ENCODE measurements at regions not wholly inside any gene's neighbourhood (a gene's known extent, or its start where the extent isn't known, plus 50 kb on each side); places are given as distances from the start of the nearest gene placed in this dataset.
"Not testable (repeated sequence)": the region's sequence is repeated elsewhere in the genome, so short reads cannot be mapped to it uniquely, and the experiment has no call there.

DNA sequence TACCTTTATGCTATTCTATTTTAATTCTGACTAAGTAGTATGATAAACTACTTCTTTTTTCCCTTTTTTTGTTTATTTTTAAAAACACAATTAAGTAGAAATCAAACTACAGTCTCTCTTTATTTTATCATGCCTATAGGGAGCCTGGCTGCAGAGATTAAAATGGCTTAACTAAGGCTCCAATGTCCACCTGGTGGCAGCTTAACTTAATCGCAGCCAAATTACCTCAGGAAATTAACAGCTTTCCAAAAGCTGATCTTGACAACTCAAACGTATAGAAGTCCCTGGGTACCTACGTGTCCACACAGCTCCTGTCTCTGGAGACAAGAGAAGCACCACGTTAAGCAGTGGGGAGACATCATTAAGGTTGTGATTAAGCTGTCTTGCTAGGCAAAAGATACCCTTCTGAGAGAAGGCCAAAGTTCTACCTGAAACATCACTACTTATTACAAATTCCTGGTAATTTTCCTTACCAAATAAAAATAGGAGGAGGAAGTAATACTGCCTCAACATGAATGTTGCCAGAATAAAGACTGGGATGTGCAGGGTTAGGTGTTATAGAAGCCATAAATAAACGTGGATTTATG is 63.2 kb upstream of the SNX19 start:
- TF ChIP-seq, protein P1, sequence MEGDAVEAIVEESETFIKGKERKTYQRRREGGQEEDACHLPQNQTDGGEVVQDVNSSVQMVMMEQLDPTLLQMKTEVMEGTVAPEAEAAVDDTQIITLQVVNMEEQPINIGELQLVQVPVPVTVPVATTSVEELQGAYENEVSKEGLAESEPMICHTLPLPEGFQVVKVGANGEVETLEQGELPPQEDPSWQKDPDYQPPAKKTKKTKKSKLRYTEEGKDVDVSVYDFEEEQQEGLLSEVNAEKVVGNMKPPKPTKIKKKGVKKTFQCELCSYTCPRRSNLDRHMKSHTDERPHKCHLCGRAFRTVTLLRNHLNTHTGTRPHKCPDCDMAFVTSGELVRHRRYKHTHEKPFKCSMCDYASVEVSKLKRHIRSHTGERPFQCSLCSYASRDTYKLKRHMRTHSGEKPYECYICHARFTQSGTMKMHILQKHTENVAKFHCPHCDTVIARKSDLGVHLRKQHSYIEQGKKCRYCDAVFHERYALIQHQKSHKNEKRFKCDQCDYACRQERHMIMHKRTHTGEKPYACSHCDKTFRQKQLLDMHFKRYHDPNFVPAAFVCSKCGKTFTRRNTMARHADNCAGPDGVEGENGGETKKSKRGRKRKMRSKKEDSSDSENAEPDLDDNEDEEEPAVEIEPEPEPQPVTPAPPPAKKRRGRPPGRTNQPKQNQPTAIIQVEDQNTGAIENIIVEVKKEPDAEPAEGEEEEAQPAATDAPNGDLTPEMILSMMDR (IDR thresholded peaks at IDR 0.05): peak; percentile 15
- Histone ChIP-seq H3K27me3 (no peaks in the 10 kb centered on the region), H3K27ac (no peak overlapping the region), H3K9me3 (no peaks in the 10 kb centered on the region), H3K9ac (ENCODE audit: low read depth in 2 of 2, low read length in 2 of 2) (no peak overlapping the region), H3K36me3 (no peaks in the 10 kb centered on the region), H3K4me1 (no peaks in the 10 kb centered on the region), H3K4me3 (no peak overlapping the region)
- DNase-seq: no peak
- intact Hi-C loops (cut with DNase I): no loop called here

DNA sequence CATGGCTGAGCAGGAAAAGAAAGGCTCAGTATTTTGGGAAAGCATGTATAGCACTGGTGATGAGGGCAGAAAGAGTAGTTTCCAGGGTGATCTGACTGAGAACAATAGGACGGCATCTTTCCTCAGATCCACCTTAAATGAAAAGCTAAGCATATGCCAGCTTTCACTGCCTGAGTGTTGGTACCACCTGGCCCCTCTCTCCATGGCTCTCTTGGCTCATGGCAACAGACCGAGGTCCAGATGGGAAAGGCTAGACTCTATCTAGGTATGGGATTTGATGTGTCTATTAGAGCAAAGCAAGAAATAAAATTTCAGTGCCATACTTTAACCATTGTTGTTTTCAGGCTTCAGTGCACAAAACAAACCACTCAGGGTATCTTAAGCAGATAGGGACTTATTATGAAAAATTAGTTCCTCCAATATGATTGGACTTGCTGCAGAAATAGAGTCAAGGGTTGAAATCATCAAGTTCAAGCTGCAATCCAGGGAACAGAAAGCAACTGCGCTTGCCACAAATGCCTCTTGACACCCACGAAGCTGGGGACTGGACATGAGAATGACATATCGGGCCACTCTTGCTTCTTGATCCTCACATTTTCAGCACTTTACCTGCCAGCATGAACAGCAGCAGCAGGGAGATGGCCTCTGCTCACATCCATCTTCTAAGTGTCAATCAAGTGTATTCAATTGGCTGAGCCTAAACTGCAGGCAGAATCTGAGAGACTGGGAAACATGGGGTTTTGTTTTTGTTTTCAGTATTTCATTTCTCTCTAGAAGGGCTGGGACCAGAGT is 64.0 kb upstream of the SNX19 start:
- H3K4me1 ChIP-seq: no peaks in the 10 kb centered on the region
- no peak overlapping the region for H3K4me3 ChIP-seq
- H3K27me3 ChIP-seq: no peaks in the 10 kb centered on the region
- DNase-seq: no peak
- no peak overlapping the region for H3K27ac ChIP-seq
- H3K9ac ChIP-seq (ENCODE audit: low read depth in 2 of 2, low read length in 2 of 2): no peak overlapping the region
- no peaks in the 10 kb centered on the region for H3K9me3 ChIP-seq
- H3K36me3 ChIP-seq: no peaks in the 10 kb centered on the region
- intact Hi-C loops (cut with DNase I): no loop called here
- TF ChIP-seq, protein P1 (IDR thresholded peaks at IDR 0.05): no peak

DNA sequence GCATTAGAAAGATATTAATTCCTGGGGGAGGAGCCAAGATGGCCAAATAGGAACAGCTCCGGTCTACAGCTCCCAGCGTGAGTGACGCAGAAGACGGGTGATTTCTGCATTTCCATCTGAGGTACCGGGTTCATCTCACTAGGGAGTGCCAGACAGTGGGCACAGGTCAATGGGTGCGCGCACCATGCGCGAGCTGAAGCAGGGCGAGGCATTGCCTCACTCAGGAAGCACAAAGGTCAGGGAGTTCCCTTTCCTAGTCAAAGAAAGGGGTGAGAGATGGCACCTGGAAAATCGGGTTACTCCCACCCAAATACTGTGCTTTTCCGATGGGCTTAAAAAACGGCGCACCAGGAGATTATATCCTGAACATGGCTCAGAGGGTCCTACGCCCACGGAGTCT is 68.0 kb upstream of the SNX19 start:
- intact Hi-C loops (cut with DNase I); H3K27me3 ChIP-seq; H3K36me3 ChIP-seq; H3K9ac ChIP-seq (ENCODE audit: low read depth in 2 of 2, low read length in 2 of 2); H3K4me1 ChIP-seq; H3K4me3 ChIP-seq; H3K9me3 ChIP-seq; DNase-seq; H3K27ac ChIP-seq: not testable (repeated sequence)

DNA sequence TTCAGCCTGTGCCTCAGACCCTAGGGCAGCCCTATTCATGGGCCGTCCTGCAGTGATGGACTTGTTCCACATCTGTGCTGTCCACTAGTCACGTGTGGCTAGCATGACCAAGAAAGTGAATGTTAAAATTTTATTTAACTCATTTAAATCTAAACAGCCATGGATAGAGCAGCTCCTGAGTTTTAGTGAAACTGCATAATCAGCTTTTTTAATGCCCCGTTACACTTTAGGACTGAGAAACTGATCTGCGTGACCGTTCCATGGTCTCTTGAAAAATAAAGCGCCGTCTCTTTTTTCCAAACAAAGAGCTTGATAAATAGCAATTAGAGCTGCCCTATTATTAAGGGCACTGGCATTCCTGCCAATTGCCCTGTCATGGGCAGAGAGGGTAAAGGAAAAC is 76.5 kb upstream of the SNX19 start:
- Histone ChIP-seq H3K4me1 (no peaks in the 10 kb centered on the region), H3K27ac (no peak overlapping the region), H3K9me3 (no peaks in the 10 kb centered on the region), H3K4me3 (no peak overlapping the region), H3K36me3 (no peaks in the 10 kb centered on the region), H3K27me3 (no peaks in the 10 kb centered on the region), H3K9ac (ENCODE audit: low read depth in 2 of 2, low read length in 2 of 2) (no peak overlapping the region)
- DNase-seq: no peak
- intact Hi-C loops (cut with DNase I): no loop called here
- TF ChIP-seq, protein P1 (IDR thresholded peaks at IDR 0.05): no peak

DNA sequence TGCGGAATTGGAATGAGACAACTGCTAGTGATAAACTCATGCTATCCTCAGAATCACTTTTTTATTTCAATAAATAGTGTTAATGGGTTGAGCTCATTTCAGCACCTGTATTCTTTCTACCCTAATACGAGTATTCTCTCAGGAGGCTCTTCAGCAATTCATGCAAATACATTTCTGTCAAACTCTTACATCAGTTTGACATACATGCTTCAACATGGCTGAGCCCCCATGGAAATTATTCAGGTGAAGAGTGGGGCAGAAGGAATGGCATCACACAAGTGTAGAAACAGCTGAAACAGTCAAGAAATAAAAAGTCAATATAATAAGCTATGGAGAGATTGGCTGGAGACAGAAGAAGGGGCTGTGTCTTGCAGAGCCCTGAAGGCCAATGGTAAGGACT is 77.8 kb upstream of the SNX19 start:
- Histone ChIP-seq H3K9me3 (no peaks in the 10 kb centered on the region), H3K9ac (ENCODE audit: low read depth in 2 of 2, low read length in 2 of 2) (no peak overlapping the region), H3K4me3 (no peak overlapping the region), H3K27ac (no peak overlapping the region), H3K4me1 (no peaks in the 10 kb centered on the region), H3K27me3 (no peaks in the 10 kb centered on the region), H3K36me3 (no peaks in the 10 kb centered on the region)
- TF ChIP-seq, protein P1 (IDR thresholded peaks at IDR 0.05): no peak
- intact Hi-C loops (cut with DNase I): no loop called here
- no peak for DNase-seq

DNA sequence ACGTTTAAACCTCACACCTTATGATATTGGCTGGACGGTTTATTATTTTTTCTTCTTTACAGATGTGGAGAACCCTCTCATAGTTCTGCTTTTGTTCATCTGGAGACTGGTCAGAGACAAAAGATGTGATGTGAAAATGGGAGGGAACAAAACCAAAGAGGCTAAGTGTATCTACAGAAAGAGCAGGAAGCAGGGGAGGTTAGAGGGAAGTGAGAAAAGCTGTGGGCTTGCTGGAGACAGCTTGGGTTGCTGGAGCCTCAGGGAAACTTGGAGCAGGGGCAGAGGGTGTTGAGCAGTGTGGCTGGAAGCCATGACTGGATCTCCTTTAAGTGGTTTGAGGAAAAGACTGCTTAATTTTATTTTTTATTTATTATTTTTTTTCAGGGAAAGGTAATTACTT is 79.0 kb upstream of the SNX19 start:
- Histone ChIP-seq H3K36me3 (no peaks in the 10 kb centered on the region), H3K27ac (no peak overlapping the region), H3K9me3 (no peaks in the 10 kb centered on the region), H3K9ac (ENCODE audit: low read depth in 2 of 2, low read length in 2 of 2) (no peak overlapping the region), H3K27me3 (no peaks in the 10 kb centered on the region), H3K4me1 (no peaks in the 10 kb centered on the region), H3K4me3 (no peak overlapping the region)
- TF ChIP-seq, protein P1 (IDR thresholded peaks at IDR 0.05): no peak
- intact Hi-C loops (cut with DNase I): no loop called here
- DNase-seq: no peak
